GM18508 (cell line): ENCODE measurements at regions not wholly inside any gene's neighbourhood (a gene's known extent, or its start where the extent isn't known, plus 50 kb on each side); places are given as distances from the start of the nearest gene placed in this dataset.
"Not testable (repeated sequence)": the region's sequence is repeated elsewhere in the genome, so short reads cannot be mapped to it uniquely, and the experiment has no call there.

ENCODE experiments used
- ATAC-seq: cut with Tn5 transposase; IDR thresholded peaks from one replicate; pipeline ENCODE4 v1.9.1; 2021; ENCODE audit warnings: moderate number of reproducible peaks; ENCODE audit not compliant: insufficient read depth, unreplicated experiment

DNA sequence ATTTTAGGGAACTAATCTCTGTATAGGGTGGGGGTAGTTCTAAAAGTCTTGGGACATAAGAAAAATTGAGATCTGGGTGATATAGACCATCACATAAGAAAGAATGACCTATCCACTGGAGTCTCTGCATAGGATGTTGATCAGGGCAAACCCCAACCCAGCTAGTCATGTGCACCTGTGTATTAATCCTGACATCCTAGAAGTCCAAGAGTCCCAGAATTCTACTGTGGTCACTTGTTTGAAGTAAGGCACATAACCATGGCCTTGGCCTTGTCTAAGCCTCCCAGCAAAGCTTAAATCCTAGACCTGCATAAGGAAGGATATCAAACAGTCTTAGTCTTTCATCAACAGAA lies 334.1 kb upstream of the DCN start:
- no peak for ATAC-seq

DNA sequence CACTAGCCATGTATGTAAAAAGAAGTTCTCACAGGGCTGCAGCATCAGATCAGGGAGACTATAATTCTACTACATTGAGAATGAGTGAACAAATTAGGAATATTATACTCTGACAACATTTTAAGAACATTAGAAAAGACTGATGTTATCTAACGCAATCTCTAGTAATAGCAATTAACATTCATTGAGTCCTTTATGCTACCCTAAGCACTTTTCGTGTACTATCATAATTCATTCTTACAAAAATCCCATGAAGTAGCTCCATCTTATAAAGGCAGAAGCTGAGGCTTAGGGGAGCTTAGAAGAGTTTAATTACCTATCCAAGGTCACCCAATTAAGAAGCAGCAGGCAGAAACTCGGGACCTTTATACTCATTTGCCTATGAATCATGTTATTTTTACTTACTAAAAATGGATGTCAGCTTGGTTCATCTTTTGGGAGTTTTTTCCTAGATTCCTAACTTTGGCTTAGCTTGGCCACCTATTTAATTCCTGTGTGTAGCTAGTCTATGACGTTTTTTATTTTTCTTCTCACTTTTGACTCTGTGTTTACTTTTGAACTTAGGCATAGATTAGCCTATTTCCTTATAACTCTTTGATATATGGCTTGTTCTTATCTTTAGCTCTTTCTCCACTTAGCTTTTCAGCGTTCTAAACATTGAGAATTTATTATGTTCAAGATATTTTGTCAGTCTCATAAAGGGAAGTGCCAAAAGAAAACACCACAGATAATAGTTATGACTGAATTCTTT lies 333.5 kb upstream of the DCN start:
- ATAC-seq, result no peak

DNA sequence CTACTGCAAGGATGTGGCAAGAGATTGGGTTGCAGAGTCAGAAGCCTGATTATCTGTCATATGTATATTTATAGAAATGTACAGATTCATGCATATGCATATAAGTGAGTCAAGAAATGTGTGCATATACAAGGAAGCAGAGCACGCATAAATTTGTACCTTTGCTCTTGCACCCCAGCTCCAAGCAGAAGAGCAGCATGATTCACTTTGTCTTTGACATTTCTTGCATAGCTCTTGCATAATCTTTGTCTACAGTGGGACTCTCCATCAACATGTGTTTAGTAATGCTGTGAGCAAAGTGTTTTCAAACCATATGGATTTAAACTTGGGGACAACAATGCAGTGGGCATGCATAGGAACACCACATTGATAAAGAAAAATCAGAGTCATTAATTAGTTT lies 330.7 kb upstream of the DCN start:
- no peak for ATAC-seq

DNA sequence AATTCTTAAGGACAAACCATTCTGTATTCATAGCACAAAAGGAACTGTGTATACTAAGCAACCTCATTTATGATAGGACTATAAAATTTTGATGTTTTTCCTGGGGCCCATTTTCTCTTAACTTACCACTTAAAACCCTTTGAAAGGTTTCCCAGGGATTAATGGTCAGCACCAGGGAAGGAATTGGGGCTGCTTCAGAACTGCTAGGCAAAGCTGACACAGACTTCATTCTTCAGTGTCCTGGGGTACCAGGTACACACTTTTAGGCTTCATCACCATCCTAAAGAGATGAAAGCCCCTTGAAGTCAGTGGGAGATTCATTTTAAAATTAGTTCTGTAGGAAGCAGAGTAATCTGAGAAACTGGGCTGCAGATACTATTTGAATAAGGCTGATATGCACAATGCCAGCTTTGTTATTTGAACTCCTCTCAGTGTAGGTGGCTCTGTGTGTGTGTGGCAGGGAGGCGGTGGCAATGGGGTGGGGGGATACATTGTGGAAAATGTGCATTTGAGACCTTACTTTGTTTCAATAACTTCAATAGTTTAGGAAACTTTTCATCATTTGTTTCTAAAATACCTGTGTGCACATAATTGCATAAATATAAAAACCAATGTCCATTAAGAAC lies 329.3 kb upstream of the DCN start:
- ATAC-seq, result no peak

DNA sequence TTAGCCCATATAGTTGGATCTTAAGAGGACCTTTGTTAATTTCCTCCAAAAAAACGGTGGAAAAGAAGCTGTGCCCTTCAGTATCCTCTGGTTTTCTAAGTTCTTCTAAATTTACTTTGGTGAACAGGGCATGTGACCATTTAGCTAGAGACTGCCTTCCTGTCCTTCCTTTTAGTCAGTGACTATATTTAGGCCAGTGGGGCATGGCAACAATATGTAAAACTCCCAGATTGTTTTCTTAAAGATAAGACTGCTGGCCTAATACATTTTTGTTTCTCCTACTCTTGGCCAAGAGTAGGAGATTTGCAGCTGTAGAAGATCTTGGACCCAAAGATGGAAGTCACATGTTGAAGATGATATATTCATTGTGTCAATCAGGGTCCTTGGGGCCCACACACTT lies 325.1 kb upstream of the DCN start:
- no peak for ATAC-seq

DNA sequence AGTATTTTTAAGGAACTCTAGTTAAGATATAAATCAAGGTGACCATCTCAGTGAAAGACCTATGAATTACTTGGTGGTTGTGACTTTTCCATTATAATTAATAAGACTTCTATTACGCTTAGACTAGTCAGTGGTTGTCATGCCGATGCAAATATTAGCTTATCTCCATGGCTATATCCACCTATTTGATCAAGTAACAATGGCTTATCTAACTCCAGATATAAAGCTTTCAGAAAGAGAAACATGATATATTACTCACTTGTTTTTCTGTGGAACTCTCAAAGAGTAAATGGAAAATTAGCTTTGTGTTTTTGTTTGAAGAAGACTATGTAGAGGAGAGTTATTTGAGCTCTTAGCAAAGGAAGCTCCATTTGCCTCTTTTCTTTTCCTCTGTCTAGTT lies 323.8 kb upstream of the DCN start:
- ATAC-seq, result no peak

DNA sequence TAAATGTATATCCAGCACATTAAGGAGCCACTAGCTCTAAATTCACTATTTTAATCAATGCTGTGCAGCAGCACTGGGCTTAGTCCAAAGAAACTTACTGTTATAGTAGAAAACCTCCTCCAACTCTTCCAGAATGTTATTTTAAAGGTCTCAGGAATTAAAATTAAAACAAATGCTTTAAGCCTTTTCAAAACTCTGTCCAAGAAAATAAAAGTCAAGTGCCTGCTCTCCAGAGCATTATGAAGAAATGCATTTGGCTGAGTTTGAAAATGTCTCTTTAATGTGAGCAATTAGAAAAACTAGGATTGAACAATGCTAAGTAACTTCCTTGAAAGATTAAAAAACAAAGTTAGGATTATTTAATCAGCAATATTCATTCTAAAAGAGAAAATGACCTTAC lies 322.4 kb upstream of the DCN start:
- ATAC-seq, result no peak

DNA sequence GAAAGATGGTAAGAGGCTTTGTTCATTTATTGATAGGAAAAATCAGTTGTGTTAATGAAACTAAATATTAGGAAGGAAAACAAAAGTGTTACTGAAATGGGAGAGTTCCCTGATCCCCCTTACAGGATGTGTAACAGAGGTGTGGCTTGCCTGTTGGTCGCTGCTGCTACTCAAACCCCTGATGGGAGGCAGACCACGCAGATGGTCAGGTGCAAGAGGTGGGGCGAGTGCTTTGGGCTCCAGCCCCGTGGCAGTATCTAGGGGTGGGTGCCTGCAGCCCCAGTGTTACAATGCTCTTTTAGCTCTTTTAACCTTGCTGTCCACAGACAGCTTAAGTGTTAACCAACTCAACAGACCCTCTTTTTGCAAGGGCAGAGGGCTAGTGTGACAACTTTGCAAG lies 319.6 kb upstream of the DCN start:
- no peak for ATAC-seq

DNA sequence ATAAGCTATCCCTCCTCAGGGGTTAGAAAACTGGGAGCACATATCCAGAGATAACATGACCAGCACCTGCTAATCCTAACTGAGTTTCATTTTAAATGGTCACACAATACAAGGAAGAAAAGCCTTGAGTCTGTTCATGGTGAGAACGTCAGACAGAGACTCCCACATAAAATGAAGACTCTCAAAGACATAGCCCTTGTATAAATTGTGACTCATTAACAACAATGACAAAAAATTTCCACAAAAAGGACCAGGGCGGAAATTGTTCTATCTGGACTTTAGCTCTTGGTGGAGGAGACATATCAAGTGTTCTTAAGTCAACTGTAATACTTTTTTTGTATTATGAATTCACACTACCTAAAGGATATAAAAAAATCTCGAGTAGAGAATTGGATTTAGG lies 313.7 kb upstream of the DCN start:
- ATAC-seq, result no peak

DNA sequence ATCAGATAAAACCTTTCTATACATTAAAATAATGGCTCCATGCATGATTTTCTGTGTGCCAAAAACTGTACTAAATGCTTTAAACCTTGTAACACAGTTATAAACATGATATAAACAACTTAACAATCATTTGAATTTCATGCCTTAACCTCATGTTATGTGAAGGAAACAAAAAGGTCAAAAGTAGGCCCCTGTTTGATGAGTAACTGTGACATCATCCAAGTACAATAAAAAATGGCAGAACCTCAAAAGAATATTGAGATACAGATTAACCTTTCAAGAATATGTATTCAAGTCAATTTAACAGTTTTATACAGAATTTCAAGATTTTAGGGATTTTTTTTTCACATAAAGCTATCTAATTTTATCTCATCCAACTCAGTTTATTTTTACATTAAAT lies 310.7 kb upstream of the DCN start:
- no peak for ATAC-seq

DNA sequence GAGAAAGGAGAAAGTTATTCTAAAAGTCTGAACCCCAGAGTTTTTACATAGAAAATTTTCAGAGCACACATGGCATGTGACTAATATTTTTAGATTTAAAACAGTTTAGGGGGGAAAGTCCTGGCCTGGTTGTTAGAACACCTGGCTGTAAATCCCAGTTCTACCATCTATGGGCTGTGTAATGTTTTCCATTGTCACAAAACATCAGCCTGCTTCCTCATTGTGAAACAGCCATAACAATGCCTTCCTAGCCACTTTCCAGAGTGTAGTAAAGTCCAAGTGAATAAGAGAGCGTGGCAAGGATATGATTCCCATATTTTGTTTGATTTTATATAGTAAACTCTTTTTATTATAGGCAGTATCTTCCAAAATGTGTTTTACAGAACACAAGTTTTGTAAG lies 310.0 kb upstream of the DCN start:
- ATAC-seq, result no peak

DNA sequence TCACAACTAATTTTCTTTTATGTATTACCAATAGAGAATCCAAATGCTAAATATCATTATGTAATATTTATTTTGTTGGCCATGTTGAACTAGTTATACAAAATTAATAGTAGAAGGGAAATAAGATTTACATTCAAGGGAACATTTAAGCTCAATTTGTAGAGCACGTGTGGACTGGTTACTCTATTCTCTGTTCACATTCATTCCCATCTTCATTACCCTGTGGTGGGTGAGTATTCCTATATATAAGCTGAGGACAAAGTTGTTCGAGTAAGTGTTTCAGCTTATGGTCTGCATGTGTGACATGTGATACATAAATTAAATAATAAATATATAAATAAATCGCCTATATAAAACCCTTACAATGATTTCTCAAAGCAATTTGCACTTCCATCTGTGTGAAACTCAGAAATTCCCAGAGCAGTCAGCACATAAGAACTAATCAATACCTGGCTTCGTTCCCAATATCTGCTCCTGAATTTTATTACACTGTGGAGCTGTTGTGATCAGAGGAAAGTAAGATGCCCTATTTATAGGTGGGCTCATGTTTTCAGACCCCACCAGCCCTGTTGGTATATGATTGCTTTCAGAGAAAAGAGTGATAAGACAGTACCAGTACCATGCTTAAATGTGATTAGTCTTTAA lies 308.2 kb upstream of the DCN start:
- ATAC-seq, result no peak

DNA sequence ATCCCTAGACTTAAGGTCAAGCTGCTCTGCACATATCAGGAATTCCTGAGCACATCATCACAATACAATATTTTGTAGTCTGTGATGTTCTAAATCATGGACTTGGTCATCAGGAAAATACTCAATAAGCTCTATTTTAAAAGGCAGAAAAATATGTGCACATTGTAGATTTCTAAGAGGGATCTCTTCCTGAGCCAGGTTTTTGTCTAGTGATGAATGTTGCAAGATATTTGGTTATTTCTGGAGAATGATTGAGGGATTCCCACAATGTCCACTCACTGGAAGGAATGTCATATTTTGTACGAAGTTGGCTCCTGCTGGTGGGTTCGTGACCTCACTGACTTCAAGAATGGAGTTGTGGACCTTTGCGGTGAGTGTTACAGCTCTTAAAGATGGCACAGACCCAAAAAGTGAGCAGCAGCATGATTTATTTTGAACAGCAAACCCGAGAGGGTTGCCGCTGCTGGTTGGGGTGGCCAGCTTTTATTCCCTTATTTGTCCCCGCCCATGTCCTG lies 300.9 kb upstream of the DCN start:
- ATAC-seq, result no peak

DNA sequence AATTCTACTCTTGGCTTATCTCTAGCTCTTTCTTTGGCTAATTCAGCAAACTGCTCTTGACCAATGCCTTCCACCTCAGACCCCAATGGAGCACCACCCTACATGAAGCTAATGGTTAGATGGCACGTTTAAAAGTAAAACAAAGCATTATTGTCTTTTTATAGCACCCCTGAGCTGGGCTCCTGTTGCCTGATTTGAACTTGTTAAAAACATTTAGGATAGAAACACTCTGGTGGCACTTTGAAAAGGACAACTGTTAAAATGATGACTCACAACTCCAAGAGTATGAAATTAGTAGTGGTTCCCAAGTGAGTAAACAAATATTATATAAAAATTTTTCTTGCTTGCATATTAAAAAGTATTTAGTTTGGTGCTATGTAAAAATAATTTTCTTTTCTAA lies 299.6 kb upstream of the DCN start:
- no peak for ATAC-seq

DNA sequence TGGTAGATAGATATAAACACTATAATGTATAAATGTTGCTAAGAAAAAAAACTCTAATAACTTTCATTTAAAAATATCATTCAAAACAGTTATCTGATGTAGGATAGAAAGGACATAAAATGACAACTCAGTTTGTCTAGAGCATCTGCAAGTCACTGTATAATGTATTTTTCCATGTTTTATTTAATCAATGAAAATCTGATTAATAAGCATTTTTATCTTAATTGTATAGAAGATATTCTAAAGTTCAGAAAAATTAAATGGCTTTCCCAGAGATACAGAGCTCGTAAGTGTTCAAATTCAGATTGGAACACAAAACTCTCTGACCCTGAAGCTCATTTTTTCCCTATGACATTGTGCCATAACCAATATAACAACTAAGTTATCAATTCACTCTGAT lies 295.9 kb upstream of the DCN start:
- no peak for ATAC-seq

DNA sequence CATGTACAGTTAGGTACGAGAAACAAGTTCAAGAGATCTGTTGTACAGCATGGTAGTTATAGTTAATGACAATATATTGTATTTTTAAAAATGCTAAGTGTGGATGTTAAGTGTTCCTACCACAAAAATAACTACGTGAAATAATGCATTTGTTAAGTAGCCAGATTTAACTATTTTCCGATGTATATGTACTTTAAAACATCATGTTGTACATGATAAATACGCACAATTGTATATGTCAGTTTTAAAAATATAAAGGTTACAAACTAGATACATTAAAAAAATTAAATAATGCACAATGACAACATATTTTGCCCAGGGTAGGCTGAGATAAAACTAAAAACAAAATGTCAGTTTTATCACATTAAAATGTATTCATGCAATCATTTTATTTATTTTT lies 285.1 kb upstream of the DCN start:
- ATAC-seq, result no peak

DNA sequence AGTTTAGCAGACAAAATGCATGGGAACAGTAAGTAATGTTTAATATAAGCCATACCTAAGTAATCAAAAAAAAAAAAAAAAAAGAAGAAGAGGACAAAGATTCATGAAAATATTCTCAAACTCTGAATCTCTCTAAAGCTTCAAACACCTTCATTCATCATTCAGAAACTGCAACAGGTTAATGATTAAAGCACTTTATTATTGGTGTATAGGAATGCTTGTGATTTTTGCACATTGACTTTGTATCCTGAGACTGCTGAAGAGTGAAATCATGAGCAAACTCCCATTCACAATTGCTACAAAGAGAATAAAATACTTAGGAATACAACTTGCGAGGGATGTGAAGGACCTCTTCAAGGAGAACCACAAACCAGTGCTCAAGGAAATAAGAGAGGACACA lies 278.4 kb upstream of the DCN start:
- no peak for ATAC-seq

DNA sequence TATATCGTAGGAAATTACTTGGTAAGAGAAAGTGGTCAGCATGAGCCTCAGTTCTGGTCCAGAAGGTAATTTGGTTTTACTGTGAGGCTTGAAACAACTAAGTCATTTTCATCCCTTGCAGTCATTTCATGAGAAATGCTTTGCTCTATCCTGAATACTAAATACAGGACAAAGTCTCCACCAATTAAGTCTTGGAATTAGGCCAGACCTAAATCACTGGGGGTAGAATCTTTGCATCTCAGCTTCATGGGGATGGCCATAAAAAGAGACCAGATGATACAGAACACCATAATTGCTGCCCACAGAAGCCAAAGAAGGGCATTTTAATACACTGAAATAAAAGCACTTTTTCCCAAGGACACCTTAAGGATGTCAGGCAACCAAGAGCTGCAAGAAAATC lies 277.9 kb upstream of the DCN start:
- no peak for ATAC-seq

DNA sequence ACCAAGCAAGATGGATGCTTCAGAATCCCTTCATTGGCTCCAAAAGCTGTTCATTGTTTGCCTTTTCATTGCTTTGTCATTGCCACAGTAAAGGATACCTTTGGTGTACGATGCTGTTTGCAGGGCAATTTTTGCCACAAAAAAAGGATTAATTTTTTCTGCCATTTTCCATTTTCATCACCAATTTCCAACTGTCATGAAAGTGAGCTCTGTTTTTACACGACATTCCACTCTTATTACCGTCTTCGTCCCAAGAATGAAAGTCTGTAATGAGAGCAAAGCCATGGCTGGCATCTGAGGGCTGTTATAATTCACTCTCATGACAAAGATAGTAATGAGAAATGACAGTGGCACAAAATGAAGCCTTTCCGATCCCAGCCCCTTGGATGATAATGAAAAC lies 272.7 kb upstream of the DCN start:
- no peak for ATAC-seq

DNA sequence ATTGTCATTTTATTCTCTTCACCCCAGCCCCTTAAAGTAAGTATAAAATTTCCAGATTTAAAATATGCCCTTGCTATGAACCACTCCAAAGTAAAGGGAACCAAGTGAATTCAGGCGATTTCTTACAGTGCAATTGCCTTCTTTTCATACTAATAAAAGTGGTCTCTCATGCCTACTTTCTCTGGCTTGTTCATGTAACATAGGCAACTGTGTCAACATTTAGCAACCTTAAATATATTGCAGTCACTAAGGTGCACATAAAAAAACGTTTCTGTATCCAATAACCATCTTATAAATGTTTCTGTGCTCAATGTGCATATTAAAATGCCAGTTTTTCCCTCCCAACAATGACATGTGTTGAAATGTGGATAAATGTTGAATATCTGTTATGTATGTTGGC lies 271.6 kb upstream of the DCN start:
- no peak for ATAC-seq

DNA sequence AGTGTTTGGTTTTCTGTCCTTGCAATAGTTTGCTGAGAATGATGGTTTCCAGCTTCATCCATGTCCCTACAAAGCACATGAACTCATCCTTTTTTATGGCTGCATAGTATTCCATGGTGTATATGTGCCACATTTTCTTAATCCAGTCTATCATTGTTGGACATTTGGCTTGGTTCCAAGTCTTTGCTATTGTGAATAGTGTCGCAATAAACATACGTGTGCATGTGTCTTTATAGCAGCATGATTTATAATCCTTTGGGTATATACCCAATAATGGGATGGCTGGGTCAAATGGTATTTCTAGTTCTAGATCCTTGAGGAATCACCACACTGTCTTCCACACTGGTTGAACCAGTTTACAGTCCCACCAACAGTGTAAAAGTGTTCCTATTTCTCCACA lies 269.8 kb upstream of the DCN start:
- not testable (repeated sequence) for ATAC-seq
